GM12878 (cell line): ENCODE measurements at regions not wholly inside any gene's neighbourhood (a gene's known extent, or its start where the extent isn't known, plus 50 kb on each side); places are given as distances from the start of the nearest gene placed in this dataset.

Source experiments
- ATAC-seq: fragments of 200-7000 bp; cut with Tn5 transposase; 3 replicates; pipeline ENCODE4 v1.9.1; 2020; ENCODE audit warnings: mild to moderate bottlenecking, moderate library complexity
- BruUV-seq: library from RNA; stranded (reverse); fragments of 400-500 nt; replicated peaks from 2 replicates; lab custom pipeline; 2021; lab: Mats Ljungman, UMichigan
- CTCF ChIA-PET: fragments of 300-600 bp; sonication (Branson Sonifier 250); formaldehyde crosslinking; extraction: SDS; loops from one replicate; lab custom pipeline; 2021; ENCODE audit warnings: inconsistent platforms; lab: Yijun Ruan, JAX
- POLR2A ChIA-PET: fragments of 350-600 bp; formaldehyde crosslinking; extraction: SDS; loops from one replicate; lab custom pipeline; 2021; ENCODE audit warnings: inconsistent platforms; lab: Charles Lee
- RAD21 ChIA-PET: fragments of 300-600 bp; sonication (Branson Sonifier 250); formaldehyde crosslinking; loops from one replicate; lab custom pipeline; 2023; ENCODE audit warnings: antibody characterized with exemption; ENCODE audit not compliant: unreplicated experiment; lab: Charles Lee
- SMC1A ChIA-PET: fragments of 300-600 bp; sonication (Branson Sonifier 250); formaldehyde crosslinking; loops from one replicate; lab custom pipeline; 2023; ENCODE audit not compliant: unreplicated experiment, uncharacterized antibody; lab: Charles Lee
- DNase-seq: peaks from one replicate; pipeline ENCODE4 v3.0.0-alpha.2; 2011; ENCODE audit warnings: low read depth, low spot score
- FAIRE-seq: peaks from 3 replicates; lab custom pipeline; 2011; peaks lifted over from hg19 to GRCh38; lab: Jason Lieb, UNC
- H2AFZ ChIP-seq: 2 replicates; pipeline ENCODE4 v1.6.0; 2011; ENCODE audit warnings: low read depth, low read length, control low read depth; ENCODE audit not compliant: control insufficient read depth
- H3K27ac ChIP-seq: 2 replicates; pipeline ENCODE4 v1.5.1; 2011; ENCODE audit warnings: control low read depth; ENCODE audit not compliant: control insufficient read depth, insufficient read depth
- H3K27me3 ChIP-seq, 2 experiments: replicated peaks in 1 of 2; 2 replicates each; pipeline versions ENCODE4 v1.6.0 to v1.6.1; 2011; ENCODE audit warnings: low read length in 1 of 2; ENCODE audit not compliant: control insufficient read depth in 2 of 2, insufficient read depth in 2 of 2
- H3K36me3 ChIP-seq, 2 experiments: 2 replicates each; pipeline ENCODE4 v1.5.1; 2011; ENCODE audit warnings: low read length in 1 of 2; ENCODE audit not compliant: control insufficient read depth in 2 of 2, insufficient read depth in 2 of 2
- H3K4me1 ChIP-seq: 2 replicates; pipeline ENCODE4 v1.6.1; 2011; ENCODE audit warnings: mild to moderate bottlenecking, low read length, moderate library complexity, mixed read lengths; ENCODE audit not compliant: control insufficient read depth, insufficient read depth
- H3K4me2 ChIP-seq: 2 replicates; pipeline ENCODE4 v1.6.0; 2011; ENCODE audit warnings: control low read depth; ENCODE audit not compliant: control insufficient read depth, insufficient read depth
- H3K4me3 ChIP-seq: fragments of 200-600 bp; sonication (generic); 2 replicates; pipeline ENCODE4 v1.5.1; 2016
- H3K79me2 ChIP-seq: 2 replicates; pipeline ENCODE4 v1.6.0; 2011; ENCODE audit warnings: low read length; ENCODE audit not compliant: control insufficient read depth, insufficient read depth
- H3K9ac ChIP-seq: 2 replicates; pipeline ENCODE4 v1.8.0; 2011; ENCODE audit warnings: low read length, control low read depth, mixed read lengths; ENCODE audit not compliant: control insufficient read depth, insufficient read depth
- H3K9me3 ChIP-seq: replicated peaks from 3 replicates; pipeline ENCODE4 v1.5.1; 2011; ENCODE audit warnings: mild to moderate bottlenecking, low read length; ENCODE audit not compliant: control insufficient read depth, insufficient read depth
- H4K20me1 ChIP-seq: 2 replicates; pipeline ENCODE4 v1.6.0; 2011; ENCODE audit not compliant: control insufficient read depth, insufficient read depth
- CHD1 ChIP-seq: IDR thresholded peaks from 2 replicates; pipeline ENCODE4 v1.6.1; 2012; ENCODE audit warnings: low read depth, low read length, improper control_type of control experiment
- DPF2 ChIP-seq: fragments of 450-650 bp; IDR thresholded peaks from 2 replicates; pipeline ENCODE4 v1.6.1; 2017; ENCODE audit warnings: mild to moderate bottlenecking
- IKZF1 ChIP-seq: fragments of 450-650 bp; conservative IDR thresholded peaks from 2 replicates; pipeline ENCODE4 v1.6.1; 2017; ENCODE audit warnings: antibody characterized with exemption, mild to moderate bottlenecking
- IRF4 ChIP-seq: IDR thresholded peaks from 2 replicates; pipeline ENCODE4 v1.6.1; 2011; ENCODE audit warnings: low read depth, low read length
- NR2C1 ChIP-seq: fragments of 450-650 bp; IDR thresholded peaks from 2 replicates; pipeline ENCODE4 v1.6.1; 2017; ENCODE audit warnings: antibody characterized with exemption, mild to moderate bottlenecking, moderate library complexity
- RBBP5 ChIP-seq: fragments of 200-600 bp; sonication (generic); conservative IDR thresholded peaks from 2 replicates; pipeline ENCODE4 v1.6.1; 2016
- STAT1 ChIP-seq: fragments of 450-650 bp; conservative IDR thresholded peaks from 2 replicates; pipeline ENCODE4 v1.6.1; 2014; ENCODE audit warnings: antibody characterized with exemption, mild to moderate bottlenecking
- WGBS: methylation state at CpG from one replicate; pipeline ENCODE4 v1.1.6; 2016; ENCODE audit warnings: low lambda C conversion rate; ENCODE audit not compliant: insufficient replicate concordance, insufficient coverage; ENCODE audit errors: missing lambda C conversion rate; 5-methylcytosine and 5-hydroxymethylcytosine counted together
- in situ Hi-C: fragments of 300-500 bp; cut with MboI; formaldehyde crosslinking; loops from 9 replicates; pipeline ENCODE4 v1.14.3; 2018; ENCODE audit warnings: mixed read lengths
- intact Hi-C: fragments of 100-400 bp; cut with micrococcal nuclease; formaldehyde crosslinking; loops from one replicate; pipeline ENCODE4 v1.14.2; 2022; ENCODE audit not compliant: unreplicated experiment
- TF ChIP-seq, protein P1 (sequence below): fragments of 450-650 bp; formaldehyde crosslinking; IDR thresholded peaks from 2 replicates; pipeline ENCODE4 v1.5.0; 2022; ENCODE audit warnings: mild to moderate bottlenecking, missing genetic modification characterization
- TF ChIP-seq, protein P2 (sequence below): fragments of 450-650 bp; IDR thresholded peaks from 2 replicates; pipeline ENCODE4 v1.6.1; 2017; ENCODE audit warnings: mild to moderate bottlenecking
- TF ChIP-seq, protein P3 (sequence below): IDR thresholded peaks from 2 replicates; pipeline ENCODE4 v1.6.1; 2011; ENCODE audit warnings: borderline replicate concordance, low read depth, mild to moderate bottlenecking, moderate library complexity, low read length; ENCODE audit not compliant: insufficient read depth, poor library complexity, severe bottlenecking

DNA sequence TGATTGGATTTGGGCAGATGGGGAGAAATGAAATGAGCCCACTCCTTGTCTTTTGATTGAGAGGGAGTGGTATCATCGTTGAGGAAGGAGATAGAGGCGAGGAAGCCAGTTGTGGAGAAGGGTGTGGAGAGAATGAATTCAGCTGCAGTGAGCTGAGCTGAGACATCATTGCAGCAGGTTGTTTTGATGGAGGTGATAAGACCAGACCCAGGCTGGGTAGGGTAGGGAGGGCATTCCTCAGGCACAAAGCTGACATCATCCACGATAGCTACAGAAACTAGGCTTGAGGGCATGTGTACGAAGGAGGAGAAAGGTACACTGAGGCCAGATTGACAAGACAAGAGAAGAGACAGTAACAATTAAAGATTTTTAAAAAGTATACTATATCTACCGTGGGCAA, 1500.9 kb upstream of the SLC10A2 start:
- no peak overlapping the region for H3K9ac ChIP-seq
- POLR2A ChIA-PET = no interaction called here
- H4K20me1 ChIP-seq = no peaks in the 10 kb centered on the region
- BruUV-seq = no TSS peak
- TF ChIP-seq IRF4 (no peak), IKZF1 (no peak), NR2C1 (no peak), RBBP5 (no peak), CHD1 (no peak), DPF2 (no peak), STAT1 (no peak)
- TF ChIP-seq, protein P1, sequence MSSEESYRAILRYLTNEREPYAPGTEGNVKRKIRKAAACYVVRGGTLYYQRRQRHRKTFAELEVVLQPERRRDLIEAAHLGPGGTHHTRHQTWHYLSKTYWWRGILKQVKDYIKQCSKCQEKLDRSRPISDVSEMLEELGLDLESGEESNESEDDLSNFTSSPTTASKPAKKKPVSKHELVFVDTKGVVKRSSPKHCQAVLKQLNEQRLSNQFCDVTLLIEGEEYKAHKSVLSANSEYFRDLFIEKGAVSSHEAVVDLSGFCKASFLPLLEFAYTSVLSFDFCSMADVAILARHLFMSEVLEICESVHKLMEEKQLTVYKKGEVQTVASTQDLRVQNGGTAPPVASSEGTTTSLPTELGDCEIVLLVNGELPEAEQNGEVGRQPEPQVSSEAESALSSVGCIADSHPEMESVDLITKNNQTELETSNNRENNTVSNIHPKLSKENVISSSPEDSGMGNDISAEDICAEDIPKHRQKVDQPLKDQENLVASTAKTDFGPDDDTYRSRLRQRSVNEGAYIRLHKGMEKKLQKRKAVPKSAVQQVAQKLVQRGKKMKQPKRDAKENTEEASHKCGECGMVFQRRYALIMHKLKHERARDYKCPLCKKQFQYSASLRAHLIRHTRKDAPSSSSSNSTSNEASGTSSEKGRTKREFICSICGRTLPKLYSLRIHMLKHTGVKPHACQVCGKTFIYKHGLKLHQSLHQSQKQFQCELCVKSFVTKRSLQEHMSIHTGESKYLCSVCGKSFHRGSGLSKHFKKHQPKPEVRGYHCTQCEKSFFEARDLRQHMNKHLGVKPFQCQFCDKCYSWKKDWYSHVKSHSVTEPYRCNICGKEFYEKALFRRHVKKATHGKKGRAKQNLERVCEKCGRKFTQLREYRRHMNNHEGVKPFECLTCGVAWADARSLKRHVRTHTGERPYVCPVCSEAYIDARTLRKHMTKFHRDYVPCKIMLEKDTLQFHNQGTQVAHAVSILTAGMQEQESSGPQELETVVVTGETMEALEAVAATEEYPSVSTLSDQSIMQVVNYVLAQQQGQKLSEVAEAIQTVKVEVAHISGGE (CRISPR knock-in tag) = no peak
- TF ChIP-seq, protein P2, sequence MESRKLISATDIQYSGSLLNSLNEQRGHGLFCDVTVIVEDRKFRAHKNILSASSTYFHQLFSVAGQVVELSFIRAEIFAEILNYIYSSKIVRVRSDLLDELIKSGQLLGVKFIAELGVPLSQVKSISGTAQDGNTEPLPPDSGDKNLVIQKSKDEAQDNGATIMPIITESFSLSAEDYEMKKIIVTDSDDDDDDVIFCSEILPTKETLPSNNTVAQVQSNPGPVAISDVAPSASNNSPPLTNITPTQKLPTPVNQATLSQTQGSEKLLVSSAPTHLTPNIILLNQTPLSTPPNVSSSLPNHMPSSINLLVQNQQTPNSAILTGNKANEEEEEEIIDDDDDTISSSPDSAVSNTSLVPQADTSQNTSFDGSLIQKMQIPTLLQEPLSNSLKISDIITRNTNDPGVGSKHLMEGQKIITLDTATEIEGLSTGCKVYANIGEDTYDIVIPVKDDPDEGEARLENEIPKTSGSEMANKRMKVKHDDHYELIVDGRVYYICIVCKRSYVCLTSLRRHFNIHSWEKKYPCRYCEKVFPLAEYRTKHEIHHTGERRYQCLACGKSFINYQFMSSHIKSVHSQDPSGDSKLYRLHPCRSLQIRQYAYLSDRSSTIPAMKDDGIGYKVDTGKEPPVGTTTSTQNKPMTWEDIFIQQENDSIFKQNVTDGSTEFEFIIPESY = no peak
- TF ChIP-seq, protein P3, sequence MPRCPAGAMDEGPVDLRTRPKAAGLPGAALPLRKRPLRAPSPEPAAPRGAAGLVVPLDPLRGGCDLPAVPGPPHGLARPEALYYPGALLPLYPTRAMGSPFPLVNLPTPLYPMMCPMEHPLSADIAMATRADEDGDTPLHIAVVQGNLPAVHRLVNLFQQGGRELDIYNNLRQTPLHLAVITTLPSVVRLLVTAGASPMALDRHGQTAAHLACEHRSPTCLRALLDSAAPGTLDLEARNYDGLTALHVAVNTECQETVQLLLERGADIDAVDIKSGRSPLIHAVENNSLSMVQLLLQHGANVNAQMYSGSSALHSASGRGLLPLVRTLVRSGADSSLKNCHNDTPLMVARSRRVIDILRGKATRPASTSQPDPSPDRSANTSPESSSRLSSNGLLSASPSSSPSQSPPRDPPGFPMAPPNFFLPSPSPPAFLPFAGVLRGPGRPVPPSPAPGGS = no peak
- 11% methylated on average over 5 of the region's 5 CpGs for WGBS
- H3K27me3 ChIP-seq = no peaks in the 10 kb centered on the region
- no peak for DNase-seq
- ATAC-seq = no peak
- no peak overlapping the region for H2AFZ ChIP-seq
- no peaks in the 10 kb centered on the region for H3K9me3 ChIP-seq
- CTCF ChIA-PET = no interaction called here
- no peaks in the 10 kb centered on the region for H3K79me2 ChIP-seq
- intact Hi-C loops (no loop called here), in situ Hi-C loops (no loop called here)
- H3K36me3 ChIP-seq = no peaks in the 10 kb centered on the region
- no peak overlapping the region for H3K4me3 ChIP-seq
- no peak for FAIRE-seq
- SMC1A ChIA-PET = no interaction called here
- RAD21 ChIA-PET = no interaction called here
- H3K27ac ChIP-seq = no peak overlapping the region
- no peak overlapping the region for H3K4me2 ChIP-seq
- no peaks in the 10 kb centered on the region for H3K4me1 ChIP-seq
